Kidney tubule cell (primary cell): ENCODE measurements at regions not wholly inside any gene's neighbourhood (a gene's known extent, or its start where the extent isn't known, plus 50 kb on each side); places are given as distances from the start of the nearest gene placed in this dataset.
"Not testable (repeated sequence)": the region's sequence is repeated elsewhere in the genome, so short reads cannot be mapped to it uniquely, and the experiment has no call there.

Experiments
- DNase-seq: peaks from one replicate; pipeline ENCODE4 v3.0.0-alpha.2; 2018; ENCODE audit warnings: low spot score

DNA sequence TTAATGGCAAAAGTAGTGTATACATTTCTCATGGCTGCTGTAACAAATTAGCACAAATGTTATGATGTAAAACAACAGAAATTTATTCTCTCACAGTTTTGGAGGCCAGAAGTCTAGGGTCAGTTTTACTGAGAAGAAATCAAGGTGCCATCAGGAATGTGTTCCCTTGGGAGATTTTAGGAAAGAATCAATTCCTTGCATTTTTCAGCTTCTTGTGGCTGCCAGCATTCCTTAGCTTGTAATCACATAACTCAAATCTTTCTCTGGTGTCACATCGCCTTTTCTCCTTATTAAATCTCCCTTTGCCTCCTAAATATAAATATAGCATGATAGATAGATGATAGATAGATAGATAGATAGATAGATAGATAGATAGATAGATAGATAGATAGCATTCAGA lies 307.0 kb upstream of the REG3G start:
- DNase-seq: peak; percentile 2

GRCh38 chr2:78721355-78722033 lies 304.0 kb upstream of the REG3G start:
- DNase-seq: no peak

DNA sequence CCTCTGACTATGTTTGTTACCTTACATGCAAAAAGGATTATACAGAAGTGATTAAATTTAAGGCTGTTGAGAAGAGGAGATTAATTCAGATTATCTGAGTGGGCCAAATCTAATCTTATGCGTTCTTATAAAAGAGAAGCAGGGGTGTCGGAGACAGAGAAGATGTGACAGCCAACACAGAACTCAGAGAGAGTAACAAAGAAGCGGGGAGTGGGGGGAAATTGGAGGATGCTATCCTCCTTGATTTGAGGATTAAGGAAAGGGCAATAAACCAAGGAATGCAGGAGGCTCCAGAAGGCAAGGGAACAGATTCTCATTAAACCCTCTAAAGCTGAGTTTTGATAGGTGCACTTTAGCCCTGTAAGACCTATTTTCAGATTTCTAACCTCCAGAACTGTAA lies 291.3 kb upstream of the REG3G start:
- DNase-seq: no peak

DNA sequence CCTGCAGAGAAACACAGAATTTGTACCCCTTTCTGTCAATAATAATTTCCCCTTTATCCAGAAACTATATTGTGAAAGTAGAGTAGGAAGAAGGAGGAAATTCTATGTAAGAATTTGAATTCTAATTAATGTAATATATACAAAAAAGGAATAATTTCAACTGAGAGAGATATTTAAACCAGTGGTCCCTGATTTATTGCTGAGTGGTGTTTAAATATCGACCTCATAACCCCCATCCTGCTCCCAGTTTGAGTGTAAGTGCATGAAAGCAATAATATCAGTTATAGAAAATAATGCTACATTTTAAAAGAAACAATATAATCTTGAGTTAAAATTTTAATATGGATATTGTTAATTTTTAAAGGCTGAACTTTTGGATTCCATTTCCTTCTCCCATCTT lies 286.2 kb upstream of the REG3G start:
- no peak for DNase-seq

GRCh38 chr2:78749638-78750037 lies 275.9 kb upstream of the REG3G start:
- DNase-seq: no peak

- DNase-seq: no peak
Measured at GRCh38 chr2:78750219-78750618, 275.3 kb upstream of the REG3G start.

GRCh38 chr2:78754930-78755329 lies 270.6 kb upstream of the REG3G start:
- DNase-seq: no peak

DNA sequence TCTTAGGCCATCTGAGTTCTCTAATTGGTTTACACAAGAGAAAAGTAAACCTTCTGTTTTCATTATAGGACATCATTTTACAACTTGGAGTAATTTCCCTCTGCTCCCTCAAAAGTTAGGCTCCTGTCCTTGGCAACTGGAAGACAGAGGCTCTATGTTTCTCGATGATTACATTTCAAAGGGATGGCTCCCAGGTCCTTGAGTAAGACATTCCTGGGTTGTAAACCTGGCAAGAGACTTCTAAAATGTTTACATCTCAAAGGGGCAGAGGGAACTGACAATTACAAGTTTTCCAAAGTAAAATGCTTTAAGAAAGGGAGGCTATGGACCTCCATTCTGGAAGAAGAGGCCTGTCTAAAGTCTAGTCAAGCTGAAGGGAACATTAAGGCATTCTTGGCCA lies 268.3 kb upstream of the REG3G start:
- DNase-seq: no peak

GRCh38 chr2:78757640-78758039 lies 267.9 kb upstream of the REG3G start:
- DNase-seq: no peak

- DNase-seq: not testable (repeated sequence)
Measured at GRCh38 chr2:78758765-78759164, 266.7 kb upstream of the REG3G start.

DNA sequence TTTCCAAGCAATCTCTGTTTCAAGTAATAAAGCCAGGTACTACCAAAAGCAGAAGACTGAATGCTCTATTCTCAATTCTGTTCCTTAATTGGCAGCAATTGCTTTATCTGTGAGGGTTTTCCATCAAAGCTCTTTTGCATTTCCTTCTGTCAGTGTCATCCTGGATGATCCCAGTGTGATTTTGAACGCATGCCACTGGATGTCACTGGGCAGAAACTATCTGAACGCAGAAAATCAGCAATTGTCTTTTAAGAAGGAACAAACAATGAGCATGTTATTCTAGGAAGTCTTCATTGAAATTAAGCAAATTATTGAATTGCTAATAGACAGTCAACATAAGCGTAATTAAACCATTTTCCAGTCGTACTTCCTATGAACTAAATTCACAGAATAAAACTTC lies 259.0 kb upstream of the REG3G start:
- no peak for DNase-seq

GRCh38 chr2:78768016-78768415 lies 257.5 kb upstream of the REG3G start:
- DNase-seq: no peak

GRCh38 chr2:78775291-78775690 lies 250.2 kb upstream of the REG3G start:
- peak; percentile 36 for DNase-seq

DNA sequence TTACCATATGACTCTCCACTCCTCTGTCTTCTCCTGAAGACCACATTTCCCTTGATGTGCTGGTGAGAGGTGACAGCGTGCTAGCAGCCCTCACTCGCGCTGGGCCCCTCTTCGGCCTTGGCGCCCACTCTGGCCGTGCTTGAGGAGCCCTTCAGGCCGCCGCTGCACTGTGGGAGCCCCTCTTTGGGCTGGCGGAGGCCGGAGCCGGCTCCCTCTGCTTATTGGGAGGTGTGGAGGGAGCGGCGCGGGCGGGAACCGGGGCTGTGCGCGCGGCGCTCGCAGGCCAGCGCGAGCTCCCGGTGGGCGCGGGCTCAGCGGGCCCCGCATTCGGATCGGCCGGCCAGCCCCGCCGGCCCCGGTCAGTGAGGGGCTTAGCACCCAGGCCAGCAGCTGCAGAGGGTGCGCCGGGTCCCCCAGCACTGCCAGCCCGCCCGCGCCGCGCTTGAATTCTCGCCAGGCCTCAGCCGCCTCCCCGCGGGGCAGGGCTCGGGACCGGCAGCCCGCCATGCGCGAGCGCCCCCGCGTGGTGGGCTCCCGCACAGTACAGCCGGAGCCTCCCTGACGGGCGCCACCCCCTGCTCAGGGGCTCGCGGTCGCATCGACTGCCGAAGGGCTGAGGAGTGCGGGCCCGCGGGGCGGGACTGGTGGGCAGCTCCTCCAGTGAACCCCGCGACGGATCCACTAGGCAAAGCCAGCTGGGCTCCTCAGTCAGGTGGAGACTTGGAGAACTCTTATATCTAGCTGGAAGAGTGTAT lies 246.6 kb upstream of the REG3G start:
- DNase-seq: no peak

GRCh38 chr2:78779761-78780160 lies 245.7 kb upstream of the REG3G start:
- no peak for DNase-seq

GRCh38 chr2:78780256-78780655 lies 245.2 kb upstream of the REG3G start:
- no peak for DNase-seq

DNA sequence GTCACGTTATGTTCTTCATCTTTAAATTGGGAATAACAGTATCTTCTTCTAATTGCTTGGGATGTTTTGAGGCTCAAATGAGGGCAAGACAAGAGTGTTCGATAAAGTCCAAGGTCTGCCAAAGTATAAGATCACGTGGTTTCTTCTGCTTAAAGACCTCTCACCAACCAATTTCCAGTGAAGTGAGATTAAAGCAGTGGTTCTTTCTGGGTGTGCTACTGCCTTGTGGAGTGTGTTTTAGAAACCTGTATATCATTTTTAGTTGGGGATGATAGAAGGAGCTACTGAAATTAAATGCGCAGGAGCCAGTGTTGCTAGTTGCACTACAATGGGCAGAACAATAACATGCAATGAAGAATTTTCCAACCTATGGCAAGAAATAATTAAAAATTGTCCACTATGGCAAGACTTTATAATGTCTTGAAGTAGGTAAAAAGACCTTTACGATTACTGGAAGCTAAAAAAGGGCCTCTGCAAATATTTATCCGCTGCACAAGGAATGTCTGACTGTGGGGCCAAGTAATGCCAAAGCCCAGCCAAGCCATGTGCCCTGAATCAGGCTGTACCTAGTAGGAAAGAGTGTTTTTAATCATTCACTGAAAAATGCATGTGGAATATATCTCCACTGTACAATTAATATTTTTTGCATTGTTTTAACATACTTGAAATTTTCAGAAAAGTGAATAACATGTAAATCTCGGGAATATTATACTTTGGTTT lies 244.5 kb upstream of the REG3G start:
- no peak for DNase-seq

DNA sequence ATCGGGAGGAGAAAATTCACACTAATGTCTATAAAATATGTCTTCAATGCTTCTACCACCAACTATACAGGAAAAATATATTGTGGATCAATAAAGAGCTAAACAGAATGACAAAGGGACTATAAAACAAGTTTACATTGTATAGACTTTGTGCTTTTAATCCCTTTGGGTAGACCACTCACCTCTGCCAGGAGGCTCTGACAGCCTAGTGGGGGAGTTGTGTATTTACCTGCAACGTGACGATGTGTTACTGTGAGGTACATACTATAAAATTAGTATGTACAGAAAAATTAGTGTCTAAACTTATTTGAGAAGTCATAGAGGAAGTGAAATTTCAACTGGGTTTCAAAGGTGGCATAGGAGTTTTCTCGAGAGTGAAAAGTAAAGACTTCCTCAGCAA lies 243.3 kb upstream of the REG3G start:
- no peak for DNase-seq

- DNase-seq: no peak
Measured at GRCh38 chr2:78811955-78812610, 213.4 kb upstream of the REG3G start.

- no peak for DNase-seq
Measured at GRCh38 chr2:78814331-78814986, 211.0 kb upstream of the REG3G start.

DNA sequence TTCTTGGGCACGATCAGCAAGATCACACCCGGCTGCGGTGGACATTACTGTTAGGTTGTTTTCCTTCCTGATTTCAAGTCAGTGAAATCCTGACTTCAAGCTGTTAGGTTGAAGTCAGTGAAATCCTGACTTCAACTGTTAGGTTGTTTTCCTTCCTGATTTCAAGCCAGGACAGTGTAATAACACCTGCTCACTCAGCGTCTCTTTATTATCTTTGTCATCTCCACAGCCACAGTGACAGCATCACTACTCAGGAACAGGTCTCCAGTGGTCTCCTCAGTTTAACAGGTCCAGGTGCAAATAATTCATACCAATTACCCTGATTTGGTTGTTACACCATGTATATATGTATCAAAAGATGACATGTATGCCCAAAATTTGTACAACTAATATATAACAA lies 208.1 kb upstream of the REG3G start:
- DNase-seq: no peak

DNA sequence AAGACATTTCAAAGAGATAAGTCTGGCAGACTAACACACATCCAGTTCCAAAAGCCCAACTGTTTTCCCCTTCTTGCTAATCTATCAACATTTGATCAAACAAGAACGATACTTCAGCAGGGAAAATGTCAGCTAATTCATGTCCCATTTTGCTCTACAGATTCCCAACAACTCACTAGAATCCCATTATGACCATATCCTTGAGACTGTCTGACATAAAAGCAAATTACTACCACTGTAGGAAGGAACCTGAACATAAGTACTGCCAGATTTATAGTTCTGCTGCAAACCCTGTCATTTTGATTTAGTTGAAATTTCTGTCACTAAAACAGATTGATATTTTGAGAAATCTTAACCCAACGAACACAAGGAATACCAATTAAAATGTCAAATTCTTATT lies 193.0 kb upstream of the REG3G start:
- no peak for DNase-seq
